HepG2 (cell line): ENCODE measurements at regions not wholly inside any gene's neighbourhood (a gene's known extent, or its start where the extent isn't known, plus 50 kb on each side); places are given as distances from the start of the nearest gene placed in this dataset.

ENCODE experiments used
- ATAC-seq: fragments of 200-7000 bp; cut with Tn5 transposase; 3 replicates; pipeline ENCODE4 v1.9.1; 2020; ENCODE audit warnings: mild to moderate bottlenecking, moderate library complexity
- BruUV-seq: library from RNA; stranded (reverse); fragments of 400-500 nt; replicated peaks from 2 replicates; lab custom pipeline; 2021; lab: Mats Ljungman, UMichigan
- CTCF ChIA-PET: fragments of 300-600 bp; formaldehyde crosslinking; extraction: SDS; loops from one replicate; lab custom pipeline; 2021; ENCODE audit warnings: low total read pairs, inconsistent platforms, low intra/inter-chr PET ratio; lab: Yijun Ruan, JAX
- POLR2A ChIA-PET: fragments of 350-600 bp; sonication (Branson Sonifier 250); formaldehyde crosslinking; loops from one replicate; lab custom pipeline; 2020; ENCODE audit warnings: antibody characterized with exemption, inconsistent platforms; lab: Yijun Ruan, JAX
- DNase-seq: peaks from one replicate; pipeline ENCODE4 v3.0.0-alpha.2; 2015; ENCODE audit warnings: low spot score
- FAIRE-seq: peaks from 3 replicates; lab custom pipeline; 2011; peaks lifted over from hg19 to GRCh38; lab: Jason Lieb, UNC
- H2AFZ ChIP-seq: one replicate; pipeline ENCODE4 v1.6.1; 2011; ENCODE audit warnings: low read length, inconsistent platforms
- H3K27ac ChIP-seq: fragments of 300-600 bp; 3 replicates; pipeline ENCODE4 v1.8.0; 2011; ENCODE audit warnings: mixed run types, mild to moderate bottlenecking, mixed read lengths, low read length, inconsistent platforms; ENCODE audit not compliant: insufficient read depth; ENCODE audit errors: extremely low read length
- H3K27me3 ChIP-seq, 2 experiments: fragments of 200-600 bp in 1 of 2; 2 replicates in 1 of 2; 3 replicates in 1 of 2; pipeline versions ENCODE4 v1.6.0 to v1.8.0; 2011; ENCODE audit warnings: low read length in 2 of 2, mild to moderate bottlenecking in 2 of 2, moderate library complexity in 2 of 2, inconsistent platforms in 1 of 2; ENCODE audit not compliant: insufficient read depth in 2 of 2, control insufficient read depth in 1 of 2
- H3K36me3 ChIP-seq, 2 experiments: fragments of 200-600 bp in 1 of 2; replicated peaks in 1 of 2; 2 replicates in 1 of 2; 3 replicates in 1 of 2; pipeline versions ENCODE4 v1.5.1 to v1.8.0; 2011; ENCODE audit warnings: low read length in 2 of 2, inconsistent platforms in 1 of 2; ENCODE audit not compliant: insufficient read depth in 2 of 2, control insufficient read depth in 1 of 2
- H3K4me1 ChIP-seq: 2 replicates; pipeline ENCODE4 v1.5.1; 2012; ENCODE audit warnings: low read length, inconsistent platforms; ENCODE audit not compliant: insufficient read depth
- H3K4me2 ChIP-seq: 2 replicates; pipeline ENCODE4 v1.6.0; 2011; ENCODE audit warnings: low read depth, low read length, inconsistent platforms
- H3K4me3 ChIP-seq, 3 experiments: fragments of 200-600 bp in 1 of 3; sonication (generic), shearing (Covaris generic) in 1 of 3; replicated peaks in 1 of 3; 2 replicates each; pipeline ENCODE4 v1.5.1; 2011 to 2016; ENCODE audit warnings: low read length in 3 of 3, inconsistent platforms in 2 of 3, low read depth in 2 of 3, mild to moderate bottlenecking in 2 of 3, control low read depth in 1 of 3, mixed read lengths in 1 of 3; ENCODE audit not compliant: insufficient read depth in 1 of 3
- H3K79me2 ChIP-seq: one replicate; pipeline ENCODE4 v1.6.1; 2011; ENCODE audit warnings: low read length, inconsistent platforms; ENCODE audit not compliant: insufficient read depth
- H3K9ac ChIP-seq: 2 replicates; pipeline ENCODE4 v1.6.0; 2011; ENCODE audit warnings: mild to moderate bottlenecking, low read depth, low read length, inconsistent platforms; ENCODE audit not compliant: insufficient read depth
- H3K9me3 ChIP-seq: 2 replicates; pipeline ENCODE4 v1.5.1; 2012; ENCODE audit warnings: mild to moderate bottlenecking, low read length
- H4K20me1 ChIP-seq: 2 replicates; pipeline ENCODE4 v1.6.0; 2011; ENCODE audit warnings: inconsistent platforms, mild to moderate bottlenecking, low read length, moderate library complexity; ENCODE audit not compliant: insufficient read depth
- CENPX ChIP-seq: sonication (generic); formaldehyde crosslinking; IDR thresholded peaks from 2 replicates; pipeline ENCODE4 v1.9.0; 2021; ENCODE audit warnings: mild to moderate bottlenecking, missing genetic modification reagents, moderate library complexity
- DRAP1 ChIP-seq: IDR thresholded peaks from 2 replicates; pipeline ENCODE4 v1.6.1; 2016; ENCODE audit warnings: missing genetic modification reagents, missing compliant biosample characterization
- GATAD1 ChIP-seq: IDR thresholded peaks from 2 replicates; pipeline ENCODE4 v1.6.1; 2016; ENCODE audit warnings: missing genetic modification reagents, missing compliant biosample characterization
- GZF1 ChIP-seq: sonication (generic); formaldehyde crosslinking; IDR thresholded peaks from 2 replicates; pipeline ENCODE4 v1.5.1; 2020; ENCODE audit warnings: mild to moderate bottlenecking, missing genetic modification reagents
- HOXA5 ChIP-seq: sonication (generic); formaldehyde crosslinking; IDR thresholded peaks from 2 replicates; pipeline ENCODE4 v1.4.0; 2020; ENCODE audit warnings: missing genetic modification reagents
- KLF16 ChIP-seq, 2 experiments: sonication (generic) in 1 of 2; formaldehyde crosslinking in 1 of 2; IDR thresholded peaks; 2 replicates each; pipeline versions ENCODE4 v1.6.1 to v1.8.0; 2016 to 2023; ENCODE audit warnings: missing genetic modification reagents in 2 of 2, missing compliant biosample characterization in 1 of 2
- PRDM4 ChIP-seq: sonication (generic); formaldehyde crosslinking; IDR thresholded peaks from 2 replicates; pipeline ENCODE4 v1.9.0; 2021; ENCODE audit warnings: missing genetic modification reagents, borderline replicate concordance
- RBM39 ChIP-seq: fragments of 200-400 bp; formaldehyde crosslinking; IDR thresholded peaks from one replicate; pipeline ENCODE4 v1.6.1; 2018; ENCODE audit warnings: antibody characterized with exemption, mild to moderate bottlenecking, low read depth, low read length; ENCODE audit not compliant: poor library complexity, severe bottlenecking
- SMC3 ChIP-seq: IDR thresholded peaks from 2 replicates; pipeline ENCODE4 v1.6.1; 2011; ENCODE audit warnings: low read length, improper control_type of control experiment
- WGBS: methylation state at CpG from one replicate; pipeline ENCODE4 v1.1.6; 2017; ENCODE audit warnings: low lambda C conversion rate; 5-methylcytosine and 5-hydroxymethylcytosine counted together
- in situ Hi-C: cut with HindIII; loops from 2 replicates; pipeline ENCODE4 v1.10.0; 2017; ENCODE audit warnings: low pct_unique_long_range_greater_than_20kb; ENCODE audit not compliant: extremely low pct_ligation_motif_present
- intact Hi-C: fragments of 100-400 bp; cut with micrococcal nuclease; formaldehyde crosslinking; loops from one replicate; pipeline ENCODE4 v1.10.0; 2022; ENCODE audit not compliant: unreplicated experiment
- TF ChIP-seq, protein P1 (sequence below): sonication (generic); formaldehyde crosslinking; IDR thresholded peaks from 2 replicates; pipeline ENCODE4 v1.8.0; 2022; ENCODE audit warnings: low read depth, missing genetic modification reagents

- TF ChIP-seq DRAP1 (no peak), PRDM4 (CRISPR knock-in tag) (no peak), HOXA5 (CRISPR knock-in tag) (no peak), CENPX (no peak), KLF16 (CRISPR knock-in tag; IDR thresholded peaks at IDR 0.05) (no peak), GZF1 (CRISPR knock-in tag) (no peak), GATAD1 (CRISPR knock-in tag) (no peak), RBM39 (no peak), SMC3 (no peak)
- TF ChIP-seq, protein P1, sequence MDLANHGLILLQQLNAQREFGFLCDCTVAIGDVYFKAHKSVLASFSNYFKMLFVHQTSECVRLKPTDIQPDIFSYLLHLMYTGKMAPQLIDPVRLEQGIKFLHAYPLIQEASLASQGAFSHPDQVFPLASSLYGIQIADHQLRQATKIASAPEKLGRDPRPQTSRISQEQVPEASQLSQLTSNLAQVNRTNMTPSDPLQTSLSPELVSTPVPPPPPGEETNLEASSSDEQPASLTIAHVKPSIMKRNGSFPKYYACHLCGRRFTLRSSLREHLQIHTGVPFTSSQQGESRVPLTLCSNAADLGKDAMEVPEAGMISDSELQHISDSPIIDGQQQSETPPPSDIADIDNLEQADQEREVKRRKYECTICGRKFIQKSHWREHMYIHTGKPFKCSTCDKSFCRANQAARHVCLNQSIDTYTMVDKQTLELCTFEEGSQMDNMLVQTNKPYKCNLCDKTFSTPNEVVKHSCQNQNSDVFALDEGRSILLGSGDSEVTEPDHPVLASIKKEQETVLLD, result no peak
- Histone ChIP-seq H3K79me2 (no peaks in the 10 kb centered on the region), H3K27ac (no peak overlapping the region), H3K4me3 (no peak overlapping the region), H4K20me1 (no peaks in the 10 kb centered on the region), H3K9ac (no peak overlapping the region), H3K9me3 (no peaks in the 10 kb centered on the region), H3K27me3 (no peaks in the 10 kb centered on the region), H2AFZ (no peak overlapping the region), H3K4me1 (peaks cover 19% of the 10 kb centered on the region), H3K36me3 (no peaks in the 10 kb centered on the region), H3K4me2 (no peak overlapping the region)
- POLR2A ChIA-PET, result no interaction called here
- 90% methylated on average over 3 of the region's 3 CpGs for WGBS
- in situ Hi-C loops (no loop called here), intact Hi-C loops (no loop called here)
- DNase-seq (no peak), FAIRE-seq (no peak), ATAC-seq (no peak)
- no TSS peak for BruUV-seq
- CTCF ChIA-PET, result no interaction called here
Observed at GRCh38 chr18:39702888-39703287, 2137.3 kb upstream of the CELF4 start.
